OCI-LY1 (cell line): ENCODE measurements at regions not wholly inside any gene's neighbourhood (a gene's known extent, or its start where the extent isn't known, plus 50 kb on each side); places are given as distances from the start of the nearest gene placed in this dataset.

Experiments used
- H2AFZ ChIP-seq: fragments of 200-600 bp; sonication (generic), shearing (Covaris generic); 2 replicates; pipeline ENCODE4 v1.6.0; 2014; ENCODE audit warnings: antibody characterized with exemption, mild to moderate bottlenecking, low read length
- H3F3A ChIP-seq: fragments of 200-600 bp; sonication (generic), shearing (Covaris generic); 2 replicates; pipeline ENCODE4 v1.6.0; 2014; ENCODE audit warnings: mild to moderate bottlenecking, antibody characterized with exemption, low read length, moderate library complexity; ENCODE audit not compliant: insufficient read depth
- H3K27ac ChIP-seq: fragments of 200-600 bp; sonication (generic); 2 replicates; pipeline ENCODE4 v1.5.1; 2014; ENCODE audit warnings: low read length, mixed run types, mild to moderate bottlenecking, low read depth; ENCODE audit not compliant: poor library complexity, severe bottlenecking
- H3K27me3 ChIP-seq: fragments of 200-600 bp; sonication (generic); 2 replicates; pipeline ENCODE4 v1.6.0; 2014; ENCODE audit warnings: antibody characterized with exemption, mild to moderate bottlenecking, low read length, moderate library complexity; ENCODE audit not compliant: insufficient read depth
- H3K36me3 ChIP-seq: fragments of 200-600 bp; sonication (generic); 2 replicates; pipeline ENCODE4 v1.6.1; 2014; ENCODE audit warnings: mild to moderate bottlenecking, antibody characterized with exemption, low read length, moderate library complexity, mixed read lengths; ENCODE audit not compliant: insufficient read depth
- H3K4me1 ChIP-seq: fragments of 200-600 bp; sonication (generic); 2 replicates; pipeline ENCODE4 v1.5.1; 2014; ENCODE audit warnings: mild to moderate bottlenecking, low read length, moderate library complexity; ENCODE audit not compliant: insufficient read depth, severe bottlenecking
- H3K4me2 ChIP-seq: fragments of 200-600 bp; sonication (generic), shearing (Covaris generic); 2 replicates; pipeline ENCODE4 v1.6.1; 2014; ENCODE audit warnings: low read length
- H3K4me3 ChIP-seq: fragments of 200-600 bp; sonication (generic); 2 replicates; pipeline ENCODE4 v1.5.1; 2014; ENCODE audit warnings: low read length, low read depth, mild to moderate bottlenecking, mixed read lengths; ENCODE audit not compliant: poor library complexity, severe bottlenecking
- H3K79me2 ChIP-seq: fragments of 200-600 bp; shearing (Covaris generic); 2 replicates; pipeline ENCODE4 v1.6.1; 2016; ENCODE audit warnings: mixed run types, low read length, mixed read lengths; ENCODE audit not compliant: insufficient read depth
- H3K9ac ChIP-seq: fragments of 200-600 bp; sonication (generic), shearing (Covaris generic); 2 replicates; pipeline ENCODE4 v1.6.1; 2014; ENCODE audit warnings: mild to moderate bottlenecking, low read length, mixed read lengths
- H3K9me2 ChIP-seq: fragments of 200-600 bp; sonication (generic), shearing (Covaris generic); 2 replicates; pipeline ENCODE4 v1.6.1; 2014; ENCODE audit warnings: low read depth, mild to moderate bottlenecking, low read length, mixed read lengths
- H3K9me3 ChIP-seq: fragments of 200-600 bp; shearing (Covaris generic); 2 replicates; pipeline ENCODE4 v1.6.1; 2014; ENCODE audit warnings: low read length, mixed read lengths
- H4K20me1 ChIP-seq: fragments of 200-600 bp; sonication (generic), shearing (Covaris generic); 2 replicates; pipeline ENCODE4 v1.6.0; 2016; ENCODE audit warnings: mild to moderate bottlenecking, low read length; ENCODE audit not compliant: insufficient read depth
- EZH2 ChIP-seq: fragments of 200-600 bp; sonication (generic), shearing (Covaris generic); IDR thresholded peaks from 2 replicates; pipeline ENCODE4 v1.8.0; 2017; ENCODE audit warnings: borderline replicate concordance, mixed run types, mild to moderate bottlenecking, antibody characterized with exemption, low read length, moderate library complexity, mixed read lengths
- TF ChIP-seq, protein P1 (sequence below): fragments of 200-600 bp; sonication (generic), shearing (Covaris generic); IDR thresholded peaks from 2 replicates; pipeline ENCODE4 v1.5.1; 2017; ENCODE audit warnings: mild to moderate bottlenecking, antibody characterized with exemption, low read length, moderate library complexity, mixed read lengths

DNA sequence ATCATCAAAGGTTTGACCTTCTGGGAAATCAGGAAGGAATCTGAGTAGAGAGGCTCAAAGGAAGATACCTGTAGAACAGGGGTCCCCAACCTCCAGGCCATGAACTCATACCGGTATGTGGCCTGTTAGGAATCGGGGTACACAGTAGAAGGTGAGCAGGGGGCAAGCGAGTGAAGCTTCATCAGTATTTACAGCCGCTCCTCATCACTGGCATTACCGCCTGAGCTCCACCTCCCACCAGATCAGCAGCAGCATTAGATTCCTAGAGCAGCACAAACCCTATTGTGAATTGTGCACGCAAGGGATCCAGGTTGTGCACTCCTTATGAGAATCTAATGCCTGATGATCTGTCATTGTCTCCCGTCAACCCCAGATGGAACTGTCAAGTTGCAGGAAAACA, 158.5 kb upstream of the CACNA2D1 start:
- Histone ChIP-seq H2AFZ (no peak overlapping the region), H3K9ac (no peak overlapping the region), H3F3A (no peaks in the 10 kb centered on the region), H3K9me2 (no peaks in the 10 kb centered on the region; the same call in 1 of the 2 replicates), H3K9me3 (no peaks in the 10 kb centered on the region), H4K20me1 (no peaks in the 10 kb centered on the region), H3K4me2 (no peak overlapping the region), H3K27me3 (no peaks in the 10 kb centered on the region), H3K36me3 (no peaks in the 10 kb centered on the region), H3K4me1 (no peaks in the 10 kb centered on the region), H3K79me2 (no peaks in the 10 kb centered on the region), H3K4me3 (no peak overlapping the region), H3K27ac (no peak overlapping the region)
- TF ChIP-seq, protein P1, sequence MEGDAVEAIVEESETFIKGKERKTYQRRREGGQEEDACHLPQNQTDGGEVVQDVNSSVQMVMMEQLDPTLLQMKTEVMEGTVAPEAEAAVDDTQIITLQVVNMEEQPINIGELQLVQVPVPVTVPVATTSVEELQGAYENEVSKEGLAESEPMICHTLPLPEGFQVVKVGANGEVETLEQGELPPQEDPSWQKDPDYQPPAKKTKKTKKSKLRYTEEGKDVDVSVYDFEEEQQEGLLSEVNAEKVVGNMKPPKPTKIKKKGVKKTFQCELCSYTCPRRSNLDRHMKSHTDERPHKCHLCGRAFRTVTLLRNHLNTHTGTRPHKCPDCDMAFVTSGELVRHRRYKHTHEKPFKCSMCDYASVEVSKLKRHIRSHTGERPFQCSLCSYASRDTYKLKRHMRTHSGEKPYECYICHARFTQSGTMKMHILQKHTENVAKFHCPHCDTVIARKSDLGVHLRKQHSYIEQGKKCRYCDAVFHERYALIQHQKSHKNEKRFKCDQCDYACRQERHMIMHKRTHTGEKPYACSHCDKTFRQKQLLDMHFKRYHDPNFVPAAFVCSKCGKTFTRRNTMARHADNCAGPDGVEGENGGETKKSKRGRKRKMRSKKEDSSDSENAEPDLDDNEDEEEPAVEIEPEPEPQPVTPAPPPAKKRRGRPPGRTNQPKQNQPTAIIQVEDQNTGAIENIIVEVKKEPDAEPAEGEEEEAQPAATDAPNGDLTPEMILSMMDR = no peak
- no peak for TF ChIP-seq EZH2

DNA sequence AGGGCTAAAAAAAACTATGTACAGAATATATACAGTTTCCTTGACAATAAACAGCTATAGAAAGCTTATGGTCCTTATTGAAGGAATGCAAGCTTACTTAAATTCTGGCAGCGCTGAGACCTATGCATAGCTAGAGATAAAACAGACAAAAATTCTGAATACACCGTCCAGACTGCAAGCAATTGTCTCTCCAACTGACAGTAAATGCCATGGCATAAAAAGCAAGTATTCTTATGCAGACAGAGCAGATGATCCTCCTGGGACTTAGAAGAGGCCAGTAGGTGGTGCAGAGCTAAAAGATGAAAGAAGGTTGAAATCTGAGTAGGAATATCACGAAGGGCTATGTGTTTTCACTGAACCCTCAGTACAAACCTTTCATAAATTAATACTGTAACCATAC, 157.0 kb upstream of the CACNA2D1 start:
- Histone ChIP-seq H3K9me3 (no peaks in the 10 kb centered on the region), H4K20me1 (no peaks in the 10 kb centered on the region), H3F3A (no peaks in the 10 kb centered on the region), H3K36me3 (no peaks in the 10 kb centered on the region), H3K4me2 (no peak overlapping the region), H3K9ac (no peak overlapping the region), H3K27me3 (no peaks in the 10 kb centered on the region), H3K4me1 (no peaks in the 10 kb centered on the region), H2AFZ (no peak overlapping the region), H3K9me2 (no peaks in the 10 kb centered on the region), H3K4me3 (no peak overlapping the region), H3K79me2 (no peaks in the 10 kb centered on the region), H3K27ac (no peak overlapping the region)
- no peak for TF ChIP-seq EZH2
- TF ChIP-seq, protein P1 = peak; percentile 19; the same call in 1 of the 2 replicates

GRCh38 chr7:82599895-82600294, 156.3 kb upstream of the CACNA2D1 start:
- no peak overlapping the region for H3K4me3 ChIP-seq
- H3F3A ChIP-seq = no peaks in the 10 kb centered on the region
- no peaks in the 10 kb centered on the region for H4K20me1 ChIP-seq
- H3K79me2 ChIP-seq = no peaks in the 10 kb centered on the region
- H3K9me3 ChIP-seq = no peaks in the 10 kb centered on the region
- no peaks in the 10 kb centered on the region for H3K4me1 ChIP-seq
- no peaks in the 10 kb centered on the region for H3K27me3 ChIP-seq
- H3K4me2 ChIP-seq = no peak overlapping the region
- no peak for TF ChIP-seq EZH2
- TF ChIP-seq, protein P1 = no peak
- H3K9ac ChIP-seq = no peak overlapping the region
- H2AFZ ChIP-seq = no peak overlapping the region
- no peaks in the 10 kb centered on the region for H3K9me2 ChIP-seq
- H3K36me3 ChIP-seq = no peaks in the 10 kb centered on the region
- no peak overlapping the region for H3K27ac ChIP-seq
